GM12874 (cell line): ENCODE measurements at regions not wholly inside any gene's neighbourhood (a gene's known extent, or its start where the extent isn't known, plus 50 kb on each side); places are given as distances from the start of the nearest gene placed in this dataset.

ENCODE experiments used
- CTCF ChIP-seq: IDR thresholded peaks from 2 replicates; pipeline ENCODE4 v1.5.1; 2011; ENCODE audit warnings: low read depth, mild to moderate bottlenecking, control low read depth, low read length, moderate library complexity; ENCODE audit not compliant: insufficient read depth

GRCh38 chr4:89570931-89571330 lies 263.3 kb upstream of the GPRIN3 start:
- no peak for TF ChIP-seq CTCF

GRCh38 chr4:89567936-89568335 lies 260.3 kb upstream of the GPRIN3 start:
- TF ChIP-seq CTCF = no peak

- TF ChIP-seq CTCF = no peak
Observed at GRCh38 chr4:89563431-89563830, 255.8 kb upstream of the GPRIN3 start.

GRCh38 chr4:89562746-89563145 lies 255.1 kb upstream of the GPRIN3 start:
- no peak for TF ChIP-seq CTCF

- TF ChIP-seq CTCF = no peak
Observed at GRCh38 chr4:89561048-89561447, 253.4 kb upstream of the GPRIN3 start.

GRCh38 chr4:89558147-89558546 lies 250.5 kb upstream of the GPRIN3 start:
- TF ChIP-seq CTCF = peak; percentile 33; the same call in 1 of the 2 replicates

GRCh38 chr4:89556601-89557305 lies 249.2 kb upstream of the GPRIN3 start:
- TF ChIP-seq CTCF = no peak
